Duodenal mucosa (tissue), 2 donors: ENCODE measurements at regions not wholly inside any gene's neighbourhood (a gene's known extent, or its start where the extent isn't known, plus 50 kb on each side); places are given as distances from the start of the nearest gene placed in this dataset.

Experiments used
- H3K27ac ChIP-seq: one replicate; pipeline ENCODE4 v1.7.0; 2013; ENCODE audit warnings: low read depth, low read length
- H3K27me3 ChIP-seq, 2 donors: one replicate each; pipeline ENCODE4 v1.7.0; 2013; ENCODE audit warnings: low read length in 2 of 2, control low read depth in 1 of 2; ENCODE audit not compliant: insufficient read depth in 2 of 2, control insufficient read depth in 1 of 2
- H3K36me3 ChIP-seq, 2 donors: one replicate each; pipeline ENCODE4 v1.7.0; 2013; ENCODE audit warnings: low read length in 2 of 2, control low read depth in 1 of 2; ENCODE audit not compliant: insufficient read depth in 2 of 2, control insufficient read depth in 1 of 2
- H3K4me1 ChIP-seq, 2 donors: one replicate each; pipeline ENCODE4 v1.7.0; 2013; ENCODE audit warnings: low read length in 2 of 2, control low read depth in 1 of 2; ENCODE audit not compliant: insufficient read depth in 2 of 2, control insufficient read depth in 1 of 2
- H3K4me3 ChIP-seq, 2 donors: one replicate each; pipeline ENCODE4 v1.7.0; 2013; ENCODE audit warnings: low read length in 2 of 2, low read depth in 1 of 2
- H3K9ac ChIP-seq, 2 donors: one replicate each; pipeline ENCODE4 v1.7.0; 2013; ENCODE audit warnings: low read length in 2 of 2, low read depth in 1 of 2
- H3K9me3 ChIP-seq, 2 donors: one replicate each; pipeline ENCODE4 v1.7.0; 2013; ENCODE audit warnings: low read length in 2 of 2, control low read depth in 1 of 2; ENCODE audit not compliant: control insufficient read depth in 1 of 2

DNA sequence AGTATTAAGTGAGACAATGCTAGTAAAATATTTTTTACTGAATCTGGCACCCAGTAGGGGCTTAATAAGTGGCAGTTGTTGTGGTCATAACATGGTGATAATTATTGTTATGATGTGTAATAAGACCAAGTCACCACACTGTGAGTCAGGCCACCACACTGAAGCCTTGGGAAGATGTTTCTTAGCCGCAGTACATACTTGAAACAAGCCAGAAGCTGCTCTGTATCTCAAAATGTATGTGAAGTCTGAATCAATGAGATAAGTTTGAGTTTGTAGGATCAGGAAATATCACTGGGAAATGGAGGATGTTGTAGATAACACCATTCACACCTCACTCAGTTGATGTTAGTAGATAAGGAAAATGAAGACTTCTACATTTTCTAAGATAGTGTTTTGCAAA lies 51.3 kb upstream of the PTPN3 start:
- H3K4me1 ChIP-seq, result no peaks in the 10 kb centered on the region
- no peak overlapping the region for H3K9ac ChIP-seq
- no peak overlapping the region for H3K27ac ChIP-seq
- H3K4me3 ChIP-seq, result no peak overlapping the region
- H3K36me3 ChIP-seq, result no peaks in the 10 kb centered on the region
- H3K9me3 ChIP-seq, result peaks cover 0 to 3% of the 10 kb centered on the region in 2 donors
- no peaks in the 10 kb centered on the region for H3K27me3 ChIP-seq

DNA sequence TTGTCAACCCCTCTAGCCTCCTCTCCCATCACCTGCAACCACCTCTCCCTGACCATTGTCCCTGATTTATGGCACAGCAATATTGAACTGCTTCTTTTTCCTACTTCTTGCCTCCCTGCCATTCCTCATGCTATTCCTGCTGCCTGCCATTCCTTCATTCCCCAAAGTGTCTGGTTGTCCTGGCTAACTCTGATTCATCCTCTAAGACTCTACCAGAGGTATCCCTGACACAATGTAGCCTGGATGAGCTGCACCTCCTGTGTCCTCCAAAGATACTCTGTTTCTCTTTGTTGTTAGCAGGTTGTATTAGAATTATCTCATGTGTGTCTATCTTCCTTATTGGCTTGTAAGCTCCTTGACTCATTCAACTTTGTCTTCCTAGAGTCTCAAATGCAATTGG lies 53.5 kb upstream of the PTPN3 start:
- Histone ChIP-seq H3K27ac (no peak overlapping the region), H3K36me3 (no peaks in the 10 kb centered on the region), H3K27me3 (no peaks in the 10 kb centered on the region), H3K9ac (no peak overlapping the region), H3K9me3 (peaks cover 0 to 3% of the 10 kb centered on the region in 2 donors), H3K4me3 (no peak overlapping the region), H3K4me1 (no peaks in the 10 kb centered on the region)

DNA sequence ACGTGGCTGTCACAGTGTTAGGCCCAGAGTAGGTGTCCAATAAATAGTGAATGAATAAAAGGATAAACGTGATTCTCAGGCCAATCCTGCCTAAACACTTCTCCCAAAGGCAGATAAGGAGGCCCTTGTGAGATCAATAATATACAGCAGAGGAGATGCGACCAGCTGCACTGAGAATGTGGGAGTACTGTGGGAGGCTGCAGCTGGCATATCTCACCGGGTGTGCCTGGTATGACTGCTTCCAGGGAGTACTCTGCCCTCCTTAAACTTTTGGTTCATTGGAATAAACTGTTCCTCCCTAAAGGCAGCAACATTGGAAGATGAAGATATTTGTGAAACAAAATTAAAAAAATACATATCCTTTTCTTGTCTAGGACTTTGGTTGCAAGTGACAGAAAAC lies 57.1 kb upstream of the PTPN3 start:
- Histone ChIP-seq H3K36me3 (no peaks in the 10 kb centered on the region), H3K9ac (no peak overlapping the region), H3K4me3 (no peak overlapping the region), H3K27ac (no peak overlapping the region), H3K4me1 (no peaks in the 10 kb centered on the region), H3K9me3 (no peaks in the 10 kb centered on the region), H3K27me3 (no peaks in the 10 kb centered on the region)

GRCh38 chr9:109556061-109556460 lies 58.0 kb upstream of the PTPN3 start:
- Histone ChIP-seq H3K36me3 (no peaks in the 10 kb centered on the region), H3K9ac (no peak overlapping the region), H3K9me3 (no peaks in the 10 kb centered on the region), H3K27me3 (no peaks in the 10 kb centered on the region), H3K4me3 (no peak overlapping the region), H3K27ac (no peak overlapping the region), H3K4me1 (no peaks in the 10 kb centered on the region)

DNA sequence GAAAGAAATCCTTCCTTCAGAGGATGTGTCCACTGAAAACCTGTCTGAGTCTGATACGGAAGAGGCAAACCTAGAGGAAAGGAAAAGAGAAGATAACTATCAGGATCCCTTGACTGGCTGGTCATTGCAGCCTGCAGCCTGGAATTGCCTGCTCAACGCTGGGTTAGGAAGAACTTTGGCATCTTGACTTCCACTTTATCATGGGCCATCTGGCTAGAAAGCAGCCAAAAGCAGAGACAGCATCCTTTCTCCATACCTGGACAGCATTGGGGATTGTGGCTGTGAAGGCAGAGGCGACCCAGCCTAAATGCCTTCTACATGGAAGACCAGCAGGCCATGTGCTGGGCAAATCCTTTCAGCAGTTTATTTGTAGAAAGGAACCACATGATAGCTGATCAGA lies 58.7 kb upstream of the PTPN3 start:
- H3K27ac ChIP-seq, result no peak overlapping the region

GRCh38 chr9:109557481-109557880 lies 59.4 kb upstream of the PTPN3 start:
- Histone ChIP-seq H3K36me3 (no peaks in the 10 kb centered on the region), H3K27me3 (no peaks in the 10 kb centered on the region), H3K9ac (no peak overlapping the region), H3K4me3 (no peak overlapping the region), H3K27ac (no peak overlapping the region), H3K9me3 (no peaks in the 10 kb centered on the region), H3K4me1 (no peaks in the 10 kb centered on the region)

More for the DNA sequence above, 58.7 kb upstream of the PTPN3 start:
- Histone ChIP-seq H3K9me3 (no peaks in the 10 kb centered on the region), H3K36me3 (no peaks in the 10 kb centered on the region), H3K4me1 (no peaks in the 10 kb centered on the region), H3K4me3 (no peak overlapping the region), H3K9ac (no peak overlapping the region), H3K27me3 (no peaks in the 10 kb centered on the region)

GRCh38 chr9:109558718-109559151 lies 60.6 kb upstream of the PTPN3 start:
- no peaks in the 10 kb centered on the region for H3K9me3 ChIP-seq
- H3K4me3 ChIP-seq, result no peak overlapping the region
- no peak overlapping the region for H3K27ac ChIP-seq
- no peak overlapping the region for H3K9ac ChIP-seq
- H3K36me3 ChIP-seq, result no peaks in the 10 kb centered on the region
- H3K4me1 ChIP-seq, result no peaks in the 10 kb centered on the region
- H3K27me3 ChIP-seq, result no peaks in the 10 kb centered on the region

GRCh38 chr9:109560470-109561132 lies 62.5 kb upstream of the PTPN3 start:
- H3K27ac ChIP-seq, result no peak overlapping the region
- H3K4me1 ChIP-seq, result no peaks in the 10 kb centered on the region
- no peaks in the 10 kb centered on the region for H3K36me3 ChIP-seq
- no peaks in the 10 kb centered on the region for H3K9me3 ChIP-seq
- no peak overlapping the region for H3K9ac ChIP-seq
- no peaks in the 10 kb centered on the region for H3K27me3 ChIP-seq
- no peak overlapping the region for H3K4me3 ChIP-seq

GRCh38 chr9:109561137-109561536 lies 63.0 kb upstream of the PTPN3 start:
- no peaks in the 10 kb centered on the region for H3K36me3 ChIP-seq
- peaks cover 0 to 2% of the 10 kb centered on the region in 2 donors for H3K27me3 ChIP-seq
- no peaks in the 10 kb centered on the region for H3K9me3 ChIP-seq
- no peak overlapping the region for H3K27ac ChIP-seq
- H3K4me1 ChIP-seq, result no peaks in the 10 kb centered on the region
- H3K4me3 ChIP-seq, result no peak overlapping the region
- no peak overlapping the region for H3K9ac ChIP-seq

DNA sequence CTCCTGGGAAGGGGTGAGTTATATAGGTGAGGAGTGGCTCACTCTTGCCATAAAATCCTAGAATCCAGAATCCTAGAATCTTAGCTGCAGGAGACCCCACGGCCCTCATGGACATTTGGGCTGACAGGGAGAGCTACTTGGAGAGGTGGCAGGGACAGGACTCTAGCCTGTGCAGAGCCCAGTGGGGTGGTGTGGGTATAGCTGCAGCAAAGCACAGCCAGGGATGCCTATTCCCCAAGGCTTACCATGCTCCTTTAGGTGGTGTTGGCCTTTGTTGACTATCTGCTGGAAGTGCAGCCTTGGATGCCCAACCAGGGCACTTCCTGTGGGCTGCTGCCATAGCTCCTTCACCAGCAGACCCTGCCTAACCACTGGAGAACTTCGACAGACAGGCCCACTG lies 70.0 kb upstream of the PTPN3 start:
- no peaks in the 10 kb centered on the region for H3K9me3 ChIP-seq
- no peaks in the 10 kb centered on the region for H3K36me3 ChIP-seq
- H3K27ac ChIP-seq, result no peak overlapping the region
- peaks cover 3 to 8% of the 10 kb centered on the region in 2 donors for H3K27me3 ChIP-seq
- H3K4me3 ChIP-seq, result no peak overlapping the region
- no peak overlapping the region for H3K9ac ChIP-seq
- no peaks in the 10 kb centered on the region for H3K4me1 ChIP-seq
